HG02943 (cell line): ENCODE measurements at regions not wholly inside any gene's neighbourhood (a gene's known extent, or its start where the extent isn't known, plus 50 kb on each side); places are given as distances from the start of the nearest gene placed in this dataset.
"Not testable (repeated sequence)": the region's sequence is repeated elsewhere in the genome, so short reads cannot be mapped to it uniquely, and the experiment has no call there.

Source experiments
- ATAC-seq: cut with Tn5 transposase; IDR thresholded peaks from one replicate; pipeline ENCODE4 v1.9.1; 2021; ENCODE audit warnings: mild to moderate bottlenecking, low read depth, moderate library complexity; ENCODE audit not compliant: unreplicated experiment

- ATAC-seq: no peak
Observed at GRCh38 chr3:76308541-76308940, 523.2 kb upstream of the ZNF717 start.

- ATAC-seq: no peak
Observed at GRCh38 chr3:76310089-76310488, 524.7 kb upstream of the ZNF717 start.

GRCh38 chr3:76310667-76311066 is 525.3 kb upstream of the ZNF717 start:
- no peak for ATAC-seq

- ATAC-seq: no peak
Observed at GRCh38 chr3:76311941-76312340, 526.6 kb upstream of the ZNF717 start.

GRCh38 chr3:76315906-76316305 is 530.6 kb upstream of the ZNF717 start:
- ATAC-seq: not testable (repeated sequence)

- no peak for ATAC-seq
Observed at GRCh38 chr3:76321614-76322013, 536.3 kb upstream of the ZNF717 start.

GRCh38 chr3:76324101-76324500 is 538.8 kb upstream of the ZNF717 start:
- ATAC-seq: no peak

- no peak for ATAC-seq
Observed at GRCh38 chr3:76345878-76346277, 560.5 kb upstream of the ZNF717 start.

- no peak for ATAC-seq
Observed at GRCh38 chr3:76346690-76347089, 561.3 kb upstream of the ZNF717 start.

- ATAC-seq: no peak
Observed at GRCh38 chr3:76349715-76350480, 564.5 kb upstream of the ZNF717 start.

GRCh38 chr3:76352051-76352450 is 566.7 kb upstream of the ZNF717 start:
- no peak for ATAC-seq

GRCh38 chr3:76352511-76353284 is 567.3 kb upstream of the ZNF717 start:
- ATAC-seq: no peak

- no peak for ATAC-seq
Observed at GRCh38 chr3:76353683-76354082, 568.3 kb upstream of the ZNF717 start.

- no peak for ATAC-seq
Observed at GRCh38 chr3:76361010-76361409, 575.7 kb upstream of the ZNF717 start.

GRCh38 chr3:76362643-76363042 is 577.3 kb upstream of the ZNF717 start:
- no peak for ATAC-seq

- no peak for ATAC-seq
Observed at GRCh38 chr3:76365275-76365674, 579.9 kb upstream of the ZNF717 start.

GRCh38 chr3:76367281-76367680 is 581.9 kb upstream of the ZNF717 start:
- ATAC-seq: no peak

GRCh38 chr3:76369170-76369569 is 583.8 kb upstream of the ZNF717 start:
- no peak for ATAC-seq

- ATAC-seq: no peak
Observed at GRCh38 chr3:76370749-76371520, 585.6 kb upstream of the ZNF717 start.

- ATAC-seq: no peak
Observed at GRCh38 chr3:76372497-76372896, 587.1 kb upstream of the ZNF717 start.

GRCh38 chr3:76377074-76377473 is 591.7 kb upstream of the ZNF717 start:
- ATAC-seq: no peak
